B cell (primary cell): ENCODE measurements at regions not wholly inside any gene's neighbourhood (a gene's known extent, or its start where the extent isn't known, plus 50 kb on each side); places are given as distances from the start of the nearest gene placed in this dataset.

Experiments
- ATAC-seq: fragments of 200-7000 bp; cut with Tn5 transposase; one replicate; pipeline ENCODE4 v1.10.0; 2021; ENCODE audit warnings: low read depth, mild to moderate bottlenecking, moderate number of reproducible peaks, moderate library complexity
- CTCF ChIA-PET: fragments of 350-600 bp; sonication (Branson Sonifier 250); formaldehyde crosslinking; loops from one replicate; lab custom pipeline; 2021; ENCODE audit warnings: antibody characterized with exemption, inconsistent platforms; lab: Charles Lee
- POLR2A ChIA-PET: fragments of 350-600 bp; sonication (Branson Sonifier 250); formaldehyde crosslinking; loops from one replicate; lab custom pipeline; 2021; ENCODE audit warnings: antibody characterized with exemption; lab: Charles Lee
- DNase-seq: peaks from one replicate; pipeline ENCODE4 v3.0.0; 2013
- H2AFZ ChIP-seq: 2 replicates; pipeline ENCODE4 v1.6.1; 2012; ENCODE audit warnings: mild to moderate bottlenecking, low read depth, low read length; ENCODE audit not compliant: insufficient read depth, poor library complexity, severe bottlenecking
- H3K27ac ChIP-seq, 2 donors: 1 replicate in 1 of 2; 2 replicates in 1 of 2; pipeline ENCODE4 v1.5.1; 2012 to 2013; ENCODE audit warnings: low read length in 2 of 2, mild to moderate bottlenecking in 2 of 2, moderate library complexity in 1 of 2
- H3K27me3 ChIP-seq, 4 experiments: fragments of 200-600 bp in 1 of 4; sonication (generic) in 1 of 4; replicated peaks in 1 of 4; 1 replicate in 2 of 4; 2 replicates in 2 of 4; pipeline versions ENCODE4 v1.6.1 to v1.7.0; 2013 to 2016; ENCODE audit warnings: low read length in 3 of 4, mild to moderate bottlenecking in 2 of 4, mixed read lengths in 1 of 4, moderate library complexity in 1 of 4; ENCODE audit not compliant: insufficient read depth in 4 of 4, control insufficient read depth in 3 of 4; ENCODE audit errors: control extremely low read depth in 1 of 4
- H3K36me3 ChIP-seq, 2 experiments: replicated peaks in 1 of 2; 1 replicate in 1 of 2; 2 replicates in 1 of 2; pipeline versions ENCODE4 v1.6.1 to v1.7.1; 2013; ENCODE audit warnings: low read length in 1 of 2; ENCODE audit not compliant: insufficient read depth in 2 of 2, control insufficient read depth in 1 of 2; ENCODE audit errors: control extremely low read depth in 1 of 2, extremely low read depth in 1 of 2
- H3K4me1 ChIP-seq, 2 donors: fragments of 200-600 bp in 1 of 2; sonication (generic) in 1 of 2; 1 replicate in 1 of 2; 2 replicates in 1 of 2; pipeline versions ENCODE4 v1.5.1 to v1.6.1; 2013 to 2017; ENCODE audit warnings: low read length in 2 of 2; ENCODE audit not compliant: control insufficient read depth in 2 of 2, insufficient read depth in 2 of 2
- H3K4me2 ChIP-seq: replicated peaks from 2 replicates; pipeline ENCODE3; 2012; ENCODE audit warnings: mild to moderate bottlenecking, low read depth, low read length; ENCODE audit not compliant: poor library complexity, severe bottlenecking
- H3K4me3 ChIP-seq, 5 experiments: fragments of 200-600 bp in 1 of 5; sonication (generic) in 1 of 5; 1 replicate in 3 of 5; 2 replicates in 2 of 5; pipeline versions ENCODE4 v1.5.1 to v1.7.0; 2011 to 2016; ENCODE audit warnings: low read length in 4 of 5, mild to moderate bottlenecking in 4 of 5, low read depth in 2 of 5, control low read depth in 1 of 5, moderate library complexity in 1 of 5; ENCODE audit not compliant: insufficient read depth in 1 of 5; ENCODE audit errors: control extremely low read depth in 1 of 5, extremely low read depth in 1 of 5
- H3K79me2 ChIP-seq: fragments of 200-600 bp; sonication (generic); one replicate; pipeline ENCODE4 v1.6.0; 2016; ENCODE audit warnings: low read length; ENCODE audit not compliant: control insufficient read depth, insufficient read depth
- H3K9ac ChIP-seq: fragments of 200-600 bp; sonication (generic); 2 replicates; pipeline ENCODE4 v1.6.1; 2017; ENCODE audit warnings: mild to moderate bottlenecking, low read length, moderate library complexity
- H3K9me3 ChIP-seq, 3 donors: one replicate each; pipeline versions ENCODE4 v1.6.1 to v1.7.1; 2013; ENCODE audit warnings: low read length in 2 of 3; ENCODE audit not compliant: control insufficient read depth in 2 of 3, insufficient read depth in 1 of 3; ENCODE audit errors: control extremely low read depth in 1 of 3
- H4K20me1 ChIP-seq: 2 replicates; pipeline ENCODE4 v1.6.0; 2012; ENCODE audit warnings: mild to moderate bottlenecking, low read length; ENCODE audit not compliant: insufficient read depth, control insufficient read depth, poor library complexity, severe bottlenecking
- H3K27ac Mint-ChIP-seq: one replicate; pipeline ENCODE4 v1.8.0; 2021; ENCODE audit warnings: mixed read lengths
- H3K27me3 Mint-ChIP-seq: one replicate; pipeline ENCODE4 v1.8.0; 2021; ENCODE audit warnings: mixed read lengths
- H3K4me1 Mint-ChIP-seq: one replicate; pipeline ENCODE4 v1.8.0; 2021; ENCODE audit warnings: mixed read lengths
- H3K4me3 Mint-ChIP-seq: one replicate; pipeline ENCODE4 v1.8.0; 2021; ENCODE audit warnings: mixed read lengths
- H3K9me3 Mint-ChIP-seq: one replicate; pipeline ENCODE4 v1.8.0; 2022; ENCODE audit warnings: mixed read lengths; ENCODE audit not compliant: insufficient read depth
- CTCF ChIP-seq: fragments of 200-600 bp; IDR thresholded peaks from one replicate; pipeline ENCODE4 v1.8.0; 2022; ENCODE audit warnings: antibody characterized with exemption, mild to moderate bottlenecking
- EZH2 ChIP-seq: IDR thresholded peaks from 2 replicates; pipeline ENCODE4 v1.6.1; 2012; ENCODE audit warnings: borderline replicate concordance, low read depth, mild to moderate bottlenecking, moderate library complexity, low read length; ENCODE audit not compliant: insufficient read depth, poor library complexity, severe bottlenecking
- WGBS: methylation state at CpG from one replicate; pipeline ENCODE4 v1.1.5; 2013; ENCODE audit warnings: missing lambda C conversion rate; ENCODE audit not compliant: insufficient coverage; 5-methylcytosine and 5-hydroxymethylcytosine counted together
- intact Hi-C: fragments of 100-400 bp; cut with micrococcal nuclease; formaldehyde crosslinking; loops from one replicate; pipeline ENCODE4 v1.10.0; 2022

GRCh38 chr2:56583796-56584315 lies 400.1 kb downstream of the CCDC85A start:
- ATAC-seq (no peak), DNase-seq (no peak)
- Histone ChIP-seq H3K27me3 (no peaks in the 10 kb centered on the region), H3K79me2 (no peaks in the 10 kb centered on the region), H3K36me3 (no peaks in the 10 kb centered on the region), H3K9me3 (no peaks in the 10 kb centered on the region), H2AFZ (no peak overlapping the region), H3K4me2 (no peak overlapping the region), H4K20me1 (no peaks in the 10 kb centered on the region), H3K4me3 (no peak overlapping the region), H3K27ac (no peak overlapping the region), H3K4me1 (no peaks in the 10 kb centered on the region), H3K9ac (no peak overlapping the region)
- H3K4me3 Mint-ChIP-seq, result no peak overlapping the region
- no peaks in the 10 kb centered on the region for H3K27me3 Mint-ChIP-seq
- intact Hi-C loops, result no loop called here
- no peaks in the 10 kb centered on the region for H3K4me1 Mint-ChIP-seq
- POLR2A ChIA-PET, result no interaction called here
- CTCF ChIA-PET, result no interaction called here
- WGBS, result 100% methylated on average over 1 of the region's 1 CpG
- TF ChIP-seq CTCF, result no peak
- TF ChIP-seq EZH2, result no peak
- H3K27ac Mint-ChIP-seq, result no peak overlapping the region
- H3K9me3 Mint-ChIP-seq, result no peaks in the 10 kb centered on the region

GRCh38 chr2:56587456-56587855 lies 403.7 kb downstream of the CCDC85A start:
- no peak overlapping the region for H3K27ac Mint-ChIP-seq
- no peaks in the 10 kb centered on the region for H3K9me3 Mint-ChIP-seq
- no peak overlapping the region for H3K9ac ChIP-seq

More at GRCh38 chr2:56587456-56587855, 403.7 kb downstream of the CCDC85A start:
- no CpG with 5 or more reads among the region's 1 CpG for WGBS
- no peak overlapping the region for H3K27ac ChIP-seq
- H3K27me3 Mint-ChIP-seq, result no peaks in the 10 kb centered on the region
- no peaks in the 10 kb centered on the region for H3K4me1 Mint-ChIP-seq
- H4K20me1 ChIP-seq, result no peaks in the 10 kb centered on the region
- intact Hi-C loops, result no loop called here
- H3K79me2 ChIP-seq, result no peaks in the 10 kb centered on the region
- H3K9me3 ChIP-seq, result peaks cover 0 to 2% (median 0%) of the 10 kb centered on the region in 3 donors
- ATAC-seq, result no peak
- DNase-seq, result no peak
- no peaks in the 10 kb centered on the region for H3K4me1 ChIP-seq
- H3K4me3 ChIP-seq, result no peak overlapping the region
- no peaks in the 10 kb centered on the region for H3K27me3 ChIP-seq
- H2AFZ ChIP-seq, result no peak overlapping the region
- ChIA-PET POLR2A (no interaction called here), CTCF (no interaction called here)
- TF ChIP-seq CTCF, result no peak
- no peak overlapping the region for H3K4me2 ChIP-seq
- no peak overlapping the region for H3K4me3 Mint-ChIP-seq
- no peaks in the 10 kb centered on the region for H3K36me3 ChIP-seq
